Endothelial cell of umbilical vein (primary cell): ENCODE measurements at regions not wholly inside any gene's neighbourhood (a gene's known extent, or its start where the extent isn't known, plus 50 kb on each side); places are given as distances from the start of the nearest gene placed in this dataset.
"Not testable (repeated sequence)": the region's sequence is repeated elsewhere in the genome, so short reads cannot be mapped to it uniquely, and the experiment has no call there.

Source experiments
- BruUV-seq: library from RNA; stranded (reverse); fragments of 400-500 nt; replicated peaks from 2 replicates; lab custom pipeline; 2021; lab: Mats Ljungman, UMichigan
- CTCF ChIA-PET: fragments of 300-600, 350-600 bp; sonication (Branson Sonifier 250); formaldehyde crosslinking; loops from one replicate; lab custom pipeline; 2021; ENCODE audit warnings: antibody characterized with exemption, inconsistent platforms; lab: Charles Lee
- POLR2A ChIA-PET: fragments of 300-600, 350-600 bp; sonication (Branson Sonifier 250); formaldehyde crosslinking; loops from one replicate; lab custom pipeline; 2021; ENCODE audit warnings: antibody characterized with exemption, inconsistent platforms; lab: Charles Lee
- DNase-seq: peaks from one replicate; pipeline ENCODE4 v3.0.0-alpha.2; 2011; ENCODE audit warnings: low read depth, low spot score
- FAIRE-seq: peaks from 2 replicates; lab custom pipeline; 2011; peaks lifted over from hg19 to GRCh38; lab: Jason Lieb, UNC
- H2AFZ ChIP-seq: 2 replicates; pipeline ENCODE4 v1.6.0; 2012; ENCODE audit warnings: low read depth, low read length, control low read depth, inconsistent platforms
- H3K27ac ChIP-seq: 2 replicates; pipeline ENCODE4 v1.5.1; 2011; ENCODE audit warnings: low read depth, mild to moderate bottlenecking, control low read depth, low read length, moderate library complexity; ENCODE audit not compliant: insufficient read depth
- H3K27me3 ChIP-seq, 2 experiments: 2 replicates each; pipeline versions ENCODE4 v1.6.0 to v1.6.1; 2011; ENCODE audit warnings: low read length in 2 of 2, mixed read lengths in 1 of 2; ENCODE audit not compliant: control insufficient read depth in 2 of 2, insufficient read depth in 2 of 2
- H3K36me3 ChIP-seq, 2 experiments: 2 replicates in 1 of 2; 3 replicates in 1 of 2; pipeline ENCODE4 v1.5.1; 2011; ENCODE audit warnings: low read length in 2 of 2, mild to moderate bottlenecking in 1 of 2, moderate library complexity in 1 of 2; ENCODE audit not compliant: control insufficient read depth in 2 of 2, insufficient read depth in 2 of 2; ENCODE audit errors: extremely low read depth in 1 of 2
- H3K4me1 ChIP-seq: 3 replicates; pipeline ENCODE4 v1.5.1; 2011; ENCODE audit warnings: mild to moderate bottlenecking, low read length; ENCODE audit not compliant: control insufficient read depth, insufficient read depth; ENCODE audit errors: extremely low read depth
- H3K4me2 ChIP-seq: 2 replicates; pipeline ENCODE4 v1.6.1; 2011; ENCODE audit warnings: low read length, control low read depth, mixed read lengths; ENCODE audit not compliant: insufficient read depth
- H3K4me3 ChIP-seq, 3 experiments: fragments of 200-600 bp in 1 of 3; sonication (generic), shearing (Covaris generic) in 1 of 3; replicated peaks in 1 of 3; 2 replicates each; pipeline ENCODE4 v1.5.1; 2011 to 2016; ENCODE audit warnings: control low read depth in 3 of 3, low read length in 3 of 3, mild to moderate bottlenecking in 2 of 3, inconsistent platforms in 1 of 3, low read depth in 1 of 3, moderate library complexity in 1 of 3; ENCODE audit not compliant: insufficient read depth in 1 of 3
- H3K79me2 ChIP-seq: 2 replicates; pipeline ENCODE4 v1.6.0; 2012; ENCODE audit warnings: low read length, inconsistent platforms; ENCODE audit not compliant: control insufficient read depth, insufficient read depth
- H3K9ac ChIP-seq: replicated peaks from 2 replicates; pipeline ENCODE3; 2011; ENCODE audit warnings: low read length, control low read depth; ENCODE audit not compliant: insufficient read depth; ENCODE audit errors: extremely low read depth
- H3K9me1 ChIP-seq: replicated peaks from 3 replicates; pipeline ENCODE4 v1.6.0; 2011; ENCODE audit warnings: mild to moderate bottlenecking, low read length; ENCODE audit not compliant: control insufficient read depth, insufficient read depth; ENCODE audit errors: extremely low read depth
- H3K9me3 ChIP-seq: replicated peaks from 2 replicates; pipeline ENCODE4 v1.5.1; 2012; ENCODE audit warnings: low read length, inconsistent platforms; ENCODE audit not compliant: control insufficient read depth, insufficient read depth
- H4K20me1 ChIP-seq: replicated peaks from 2 replicates; pipeline ENCODE3; 2011; ENCODE audit warnings: mild to moderate bottlenecking, low read length; ENCODE audit not compliant: control insufficient read depth, insufficient read depth; ENCODE audit errors: extremely low read depth
- dilution Hi-C: fragments of 300-500 bp; cut with MboI; formaldehyde crosslinking; loops from one replicate; pipeline ENCODE4 v1.15.0; 2019; ENCODE audit warnings: low sequenced_read_pairs; ENCODE audit not compliant: extremely low pct_ligation_motif_present
- intact Hi-C: fragments of 100-400 bp; cut with micrococcal nuclease; formaldehyde crosslinking; loops from one replicate; pipeline ENCODE4 v1.10.0; 2022

GRCh38 chr21:6072691-6073090 is 4448.7 kb upstream of the TPTE start:
- CTCF ChIA-PET, intact Hi-C loops, POLR2A ChIA-PET, H3K4me3 ChIP-seq, H3K9me3 ChIP-seq, H3K27ac ChIP-seq, FAIRE-seq, H3K9ac ChIP-seq, dilution Hi-C loops, H3K79me2 ChIP-seq, H4K20me1 ChIP-seq, H3K36me3 ChIP-seq, DNase-seq, H2AFZ ChIP-seq, H3K9me1 ChIP-seq, H3K4me2 ChIP-seq, H3K4me1 ChIP-seq, H3K27me3 ChIP-seq, BruUV-seq: not testable (repeated sequence)

GRCh38 chr21:6073993-6074705 is 4447.2 kb upstream of the TPTE start:
- BruUV-seq, H4K20me1 ChIP-seq, H3K27me3 ChIP-seq, H3K4me2 ChIP-seq, H2AFZ ChIP-seq, POLR2A ChIA-PET, H3K9me3 ChIP-seq, H3K9ac ChIP-seq, intact Hi-C loops, H3K4me3 ChIP-seq, DNase-seq, H3K4me1 ChIP-seq, FAIRE-seq, H3K79me2 ChIP-seq, H3K9me1 ChIP-seq, H3K27ac ChIP-seq, H3K36me3 ChIP-seq, CTCF ChIA-PET, dilution Hi-C loops: not testable (repeated sequence)

GRCh38 chr21:6074935-6075334 is 4446.4 kb upstream of the TPTE start:
- BruUV-seq, H3K9me3 ChIP-seq, DNase-seq, H2AFZ ChIP-seq, H3K79me2 ChIP-seq, H3K36me3 ChIP-seq, H3K4me3 ChIP-seq, POLR2A ChIA-PET, dilution Hi-C loops, H3K9ac ChIP-seq, H3K4me2 ChIP-seq, H3K4me1 ChIP-seq, CTCF ChIA-PET, intact Hi-C loops, H3K27me3 ChIP-seq, H3K27ac ChIP-seq, H3K9me1 ChIP-seq, FAIRE-seq, H4K20me1 ChIP-seq: not testable (repeated sequence)

GRCh38 chr21:6075627-6076208 is 4445.7 kb upstream of the TPTE start:
- not testable (repeated sequence) for BruUV-seq

More at GRCh38 chr21:6075627-6076208, 4445.7 kb upstream of the TPTE start:
- H3K9ac ChIP-seq, H3K4me1 ChIP-seq, H3K4me3 ChIP-seq, FAIRE-seq, H3K27ac ChIP-seq, H3K9me3 ChIP-seq, DNase-seq, POLR2A ChIA-PET, dilution Hi-C loops, H3K9me1 ChIP-seq, H2AFZ ChIP-seq, CTCF ChIA-PET, H3K79me2 ChIP-seq, H3K36me3 ChIP-seq, H3K27me3 ChIP-seq, H3K4me2 ChIP-seq, intact Hi-C loops, H4K20me1 ChIP-seq: not testable (repeated sequence)
